MM.1S (cell line): ENCODE measurements at regions not wholly inside any gene's neighbourhood (a gene's known extent, or its start where the extent isn't known, plus 50 kb on each side); places are given as distances from the start of the nearest gene placed in this dataset.

Experiments
- DNase-seq: peaks from one replicate; pipeline ENCODE4 v3.0.0-alpha.2; 2015
- H2AFZ ChIP-seq: fragments of 300-600 bp; sonication (generic); 2 replicates; pipeline ENCODE4 v1.6.0; 2016; ENCODE audit warnings: antibody characterized with exemption, low read length
- H3F3A ChIP-seq: fragments of 300-600 bp; sonication (generic); 2 replicates; pipeline ENCODE4 v1.6.1; 2016; ENCODE audit warnings: mild to moderate bottlenecking, antibody characterized with exemption, low read length, moderate library complexity, mixed read lengths; ENCODE audit not compliant: insufficient read depth
- H3K27ac ChIP-seq: fragments of 300-600 bp; sonication (generic); 2 replicates; pipeline ENCODE4 v1.5.1; 2016; ENCODE audit warnings: mild to moderate bottlenecking, low read length
- H3K27me3 ChIP-seq: fragments of 300-600 bp; sonication (generic); replicated peaks from 2 replicates; pipeline ENCODE4 v1.6.0; 2016; ENCODE audit warnings: low read length; ENCODE audit not compliant: insufficient read depth
- H3K36me3 ChIP-seq: fragments of 300-600 bp; sonication (generic); replicated peaks from 2 replicates; pipeline ENCODE4 v1.6.1; 2016; ENCODE audit warnings: mild to moderate bottlenecking, low read length, mixed read lengths; ENCODE audit not compliant: insufficient read depth
- H3K4me1 ChIP-seq: fragments of 300-600 bp; sonication (generic); 2 replicates; pipeline ENCODE4 v1.6.1; 2016; ENCODE audit warnings: low read length, mixed read lengths
- H3K4me2 ChIP-seq: fragments of 300-600 bp; sonication (generic); 2 replicates; pipeline ENCODE4 v1.6.0; 2016; ENCODE audit warnings: low read depth, low read length
- H3K4me3 ChIP-seq: fragments of 300-600 bp; sonication (generic); 2 replicates; pipeline ENCODE4 v1.5.1; 2016; ENCODE audit warnings: low read length, mixed read lengths
- H3K79me2 ChIP-seq: fragments of 300-600 bp; sonication (generic); 2 replicates; pipeline ENCODE4 v1.6.1; 2016; ENCODE audit warnings: mixed run types, low read length, mixed read lengths
- H3K9ac ChIP-seq: fragments of 300-600 bp; sonication (generic); 2 replicates; pipeline ENCODE4 v1.6.1; 2016; ENCODE audit warnings: low read length, mixed read lengths
- H3K9me2 ChIP-seq: fragments of 300-600 bp; sonication (generic); replicated peaks from 2 replicates; pipeline ENCODE4 v1.6.1; 2016; ENCODE audit warnings: mild to moderate bottlenecking, low read length, mixed read lengths; ENCODE audit not compliant: insufficient read depth
- H3K9me3 ChIP-seq: fragments of 300-600 bp; sonication (generic); replicated peaks from 2 replicates; pipeline ENCODE4 v1.6.1; 2016; ENCODE audit warnings: mild to moderate bottlenecking, low read length, mixed read lengths; ENCODE audit not compliant: insufficient read depth
- H4K20me1 ChIP-seq: fragments of 300-600 bp; sonication (generic); 2 replicates; pipeline ENCODE4 v1.6.1; 2016; ENCODE audit warnings: mild to moderate bottlenecking, low read length, moderate library complexity, mixed read lengths; ENCODE audit not compliant: insufficient read depth
- EZH2 ChIP-seq: fragments of 300-600 bp; sonication (generic); optimal IDR thresholded peaks from 2 replicates; pipeline ENCODE3; 2017; ENCODE audit warnings: low read depth, mild to moderate bottlenecking, antibody characterized with exemption, low read length, mixed read lengths
- EZH2phosphoT487 ChIP-seq: fragments of 300-600 bp; sonication (generic); IDR thresholded peaks from 2 replicates; pipeline ENCODE4 v1.6.1; 2018; ENCODE audit warnings: antibody characterized with exemption, low read length
- TF ChIP-seq, protein P1 (sequence below): fragments of 300-600 bp; sonication (generic); IDR thresholded peaks from 2 replicates; pipeline ENCODE4 v1.5.1; 2016; ENCODE audit warnings: antibody characterized with exemption, low read length, mixed read lengths

GRCh38 chr20:63068711-63069367 lies 62.1 kb upstream of the BHLHE23 start:
- no peak for DNase-seq
- TF ChIP-seq, protein P1, sequence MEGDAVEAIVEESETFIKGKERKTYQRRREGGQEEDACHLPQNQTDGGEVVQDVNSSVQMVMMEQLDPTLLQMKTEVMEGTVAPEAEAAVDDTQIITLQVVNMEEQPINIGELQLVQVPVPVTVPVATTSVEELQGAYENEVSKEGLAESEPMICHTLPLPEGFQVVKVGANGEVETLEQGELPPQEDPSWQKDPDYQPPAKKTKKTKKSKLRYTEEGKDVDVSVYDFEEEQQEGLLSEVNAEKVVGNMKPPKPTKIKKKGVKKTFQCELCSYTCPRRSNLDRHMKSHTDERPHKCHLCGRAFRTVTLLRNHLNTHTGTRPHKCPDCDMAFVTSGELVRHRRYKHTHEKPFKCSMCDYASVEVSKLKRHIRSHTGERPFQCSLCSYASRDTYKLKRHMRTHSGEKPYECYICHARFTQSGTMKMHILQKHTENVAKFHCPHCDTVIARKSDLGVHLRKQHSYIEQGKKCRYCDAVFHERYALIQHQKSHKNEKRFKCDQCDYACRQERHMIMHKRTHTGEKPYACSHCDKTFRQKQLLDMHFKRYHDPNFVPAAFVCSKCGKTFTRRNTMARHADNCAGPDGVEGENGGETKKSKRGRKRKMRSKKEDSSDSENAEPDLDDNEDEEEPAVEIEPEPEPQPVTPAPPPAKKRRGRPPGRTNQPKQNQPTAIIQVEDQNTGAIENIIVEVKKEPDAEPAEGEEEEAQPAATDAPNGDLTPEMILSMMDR = no peak
- TF ChIP-seq EZH2phosphoT487 (no peak), EZH2 (no peak)
- no peak overlapping the region for H3K4me3 ChIP-seq
- no peaks in the 10 kb centered on the region for H3K36me3 ChIP-seq
- H3K79me2 ChIP-seq = no peaks in the 10 kb centered on the region
- no peaks in the 10 kb centered on the region for H4K20me1 ChIP-seq
- H2AFZ ChIP-seq = no peak overlapping the region
- H3K27me3 ChIP-seq = peaks cover 85% of the 10 kb centered on the region
- H3F3A ChIP-seq = no peaks in the 10 kb centered on the region
- no peaks in the 10 kb centered on the region for H3K4me1 ChIP-seq
- H3K27ac ChIP-seq = no peak overlapping the region
- no peak overlapping the region for H3K4me2 ChIP-seq
- no peaks in the 10 kb centered on the region for H3K9me2 ChIP-seq
- H3K9me3 ChIP-seq = no peaks in the 10 kb centered on the region
- H3K9ac ChIP-seq = no peak overlapping the region

GRCh38 chr20:63067721-63068560 lies 61.2 kb upstream of the BHLHE23 start:
- H4K20me1 ChIP-seq = no peaks in the 10 kb centered on the region
- H3K4me1 ChIP-seq = no peaks in the 10 kb centered on the region
- H3K9me2 ChIP-seq = no peaks in the 10 kb centered on the region
- DNase-seq = no peak
- no peak overlapping the region for H3K4me3 ChIP-seq
- no peak overlapping the region for H3K27ac ChIP-seq
- H3K36me3 ChIP-seq = no peaks in the 10 kb centered on the region
- TF ChIP-seq, protein P1 = no peak
- TF ChIP-seq EZH2 (no peak), EZH2phosphoT487 (no peak)
- H3K27me3 ChIP-seq = peaks cover 85% of the 10 kb centered on the region
- H3K79me2 ChIP-seq = no peaks in the 10 kb centered on the region
- H2AFZ ChIP-seq = no peak overlapping the region
- H3K4me2 ChIP-seq = no peak overlapping the region
- H3K9me3 ChIP-seq = no peaks in the 10 kb centered on the region
- H3K9ac ChIP-seq = no peak overlapping the region
- H3F3A ChIP-seq = no peaks in the 10 kb centered on the region

DNA sequence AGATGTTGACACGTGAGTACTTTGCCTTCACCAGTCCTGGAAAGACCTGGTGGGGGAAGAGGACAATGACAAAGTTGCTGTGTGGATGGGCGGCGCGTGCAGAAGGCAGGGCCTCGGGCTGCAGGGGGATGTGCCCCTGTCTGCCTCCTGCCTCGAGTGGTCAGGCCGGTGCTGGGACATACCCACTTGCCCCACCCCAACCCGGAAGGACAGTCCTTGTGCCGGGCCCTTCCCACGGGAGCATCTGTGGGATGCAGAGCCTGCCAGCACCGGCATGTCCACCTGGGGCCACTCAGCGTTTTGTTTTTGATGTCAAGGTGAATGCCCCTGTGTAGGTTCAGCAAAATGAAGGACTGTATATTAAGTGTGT lies 60.5 kb upstream of the BHLHE23 start:
- Histone ChIP-seq H3K4me3 (no peak overlapping the region), H3K4me2 (no peak overlapping the region), H3K27me3 (peaks cover 85% of the 10 kb centered on the region), H3K9me2 (no peaks in the 10 kb centered on the region), H3K36me3 (no peaks in the 10 kb centered on the region), H3K79me2 (no peaks in the 10 kb centered on the region), H3K4me1 (no peaks in the 10 kb centered on the region), H3K9me3 (no peaks in the 10 kb centered on the region), H3K27ac (no peak overlapping the region), H2AFZ (no peak overlapping the region), H3K9ac (no peak overlapping the region), H4K20me1 (no peaks in the 10 kb centered on the region), H3F3A (no peaks in the 10 kb centered on the region)
- no peak for DNase-seq
- TF ChIP-seq EZH2 (no peak), EZH2phosphoT487 (no peak)
- TF ChIP-seq, protein P1 = no peak
